GM12878 (cell line): ENCODE measurements at regions not wholly inside any gene's neighbourhood (a gene's known extent, or its start where the extent isn't known, plus 50 kb on each side); places are given as distances from the start of the nearest gene placed in this dataset.

Source experiments
- ATAC-seq: fragments of 200-7000 bp; cut with Tn5 transposase; 3 replicates; pipeline ENCODE4 v1.9.1; 2020; ENCODE audit warnings: mild to moderate bottlenecking, moderate library complexity
- BruUV-seq: library from RNA; stranded (reverse); fragments of 400-500 nt; replicated peaks from 2 replicates; lab custom pipeline; 2021; lab: Mats Ljungman, UMichigan
- CTCF ChIA-PET: fragments of 300-600 bp; sonication (Branson Sonifier 250); formaldehyde crosslinking; extraction: SDS; loops from one replicate; lab custom pipeline; 2021; ENCODE audit warnings: inconsistent platforms; lab: Yijun Ruan, JAX
- POLR2A ChIA-PET: fragments of 350-600 bp; formaldehyde crosslinking; extraction: SDS; loops from one replicate; lab custom pipeline; 2021; ENCODE audit warnings: inconsistent platforms; lab: Charles Lee
- RAD21 ChIA-PET: fragments of 300-600 bp; sonication (Branson Sonifier 250); formaldehyde crosslinking; loops from one replicate; lab custom pipeline; 2023; ENCODE audit warnings: antibody characterized with exemption; ENCODE audit not compliant: unreplicated experiment; lab: Charles Lee
- SMC1A ChIA-PET: fragments of 300-600 bp; sonication (Branson Sonifier 250); formaldehyde crosslinking; loops from one replicate; lab custom pipeline; 2023; ENCODE audit not compliant: unreplicated experiment, uncharacterized antibody; lab: Charles Lee
- DNase-seq: peaks from one replicate; pipeline ENCODE4 v3.0.0-alpha.2; 2011; ENCODE audit warnings: low read depth, low spot score
- FAIRE-seq: peaks from 3 replicates; lab custom pipeline; 2011; peaks lifted over from hg19 to GRCh38; lab: Jason Lieb, UNC
- H2AFZ ChIP-seq: 2 replicates; pipeline ENCODE4 v1.6.0; 2011; ENCODE audit warnings: low read depth, low read length, control low read depth; ENCODE audit not compliant: control insufficient read depth
- H3K27ac ChIP-seq: 2 replicates; pipeline ENCODE4 v1.5.1; 2011; ENCODE audit warnings: control low read depth; ENCODE audit not compliant: control insufficient read depth, insufficient read depth
- H3K27me3 ChIP-seq, 2 experiments: replicated peaks in 1 of 2; 2 replicates each; pipeline versions ENCODE4 v1.6.0 to v1.6.1; 2011; ENCODE audit warnings: low read length in 1 of 2; ENCODE audit not compliant: control insufficient read depth in 2 of 2, insufficient read depth in 2 of 2
- H3K36me3 ChIP-seq, 2 experiments: 2 replicates each; pipeline ENCODE4 v1.5.1; 2011; ENCODE audit warnings: low read length in 1 of 2; ENCODE audit not compliant: control insufficient read depth in 2 of 2, insufficient read depth in 2 of 2
- H3K4me1 ChIP-seq: 2 replicates; pipeline ENCODE4 v1.6.1; 2011; ENCODE audit warnings: mild to moderate bottlenecking, low read length, moderate library complexity, mixed read lengths; ENCODE audit not compliant: control insufficient read depth, insufficient read depth
- H3K4me2 ChIP-seq: 2 replicates; pipeline ENCODE4 v1.6.0; 2011; ENCODE audit warnings: control low read depth; ENCODE audit not compliant: control insufficient read depth, insufficient read depth
- H3K4me3 ChIP-seq: fragments of 200-600 bp; sonication (generic); 2 replicates; pipeline ENCODE4 v1.5.1; 2016
- H3K79me2 ChIP-seq: 2 replicates; pipeline ENCODE4 v1.6.0; 2011; ENCODE audit warnings: low read length; ENCODE audit not compliant: control insufficient read depth, insufficient read depth
- H3K9ac ChIP-seq: 2 replicates; pipeline ENCODE4 v1.8.0; 2011; ENCODE audit warnings: low read length, control low read depth, mixed read lengths; ENCODE audit not compliant: control insufficient read depth, insufficient read depth
- H3K9me3 ChIP-seq: replicated peaks from 3 replicates; pipeline ENCODE4 v1.5.1; 2011; ENCODE audit warnings: mild to moderate bottlenecking, low read length; ENCODE audit not compliant: control insufficient read depth, insufficient read depth
- H4K20me1 ChIP-seq: 2 replicates; pipeline ENCODE4 v1.6.0; 2011; ENCODE audit not compliant: control insufficient read depth, insufficient read depth
- CBFB ChIP-seq: IDR thresholded peaks from 2 replicates; pipeline ENCODE4 v1.6.1; 2016; ENCODE audit warnings: antibody characterized with exemption, low read depth
- CBX5 ChIP-seq: sonication (generic); IDR thresholded peaks from 2 replicates; pipeline ENCODE4 v1.6.1; 2016; ENCODE audit warnings: low read depth, moderate library complexity, mild to moderate bottlenecking, inconsistent platforms
- CREB1 ChIP-seq: IDR thresholded peaks from 2 replicates; pipeline ENCODE4 v1.6.1; 2012; ENCODE audit warnings: low read depth, mild to moderate bottlenecking, inconsistent platforms
- E2F4 ChIP-seq: IDR thresholded peaks from 2 replicates; pipeline ENCODE4 v1.6.1; 2012; ENCODE audit warnings: low read depth, low read length, improper control_type of control experiment
- GATAD2B ChIP-seq: fragments of 450-650 bp; conservative IDR thresholded peaks from 2 replicates; pipeline ENCODE4 v1.6.1; 2017; ENCODE audit warnings: low read depth, mild to moderate bottlenecking, moderate library complexity
- JUND ChIP-seq: IDR thresholded peaks from 2 replicates; pipeline ENCODE4 v1.6.1; 2012; ENCODE audit warnings: low read depth, mild to moderate bottlenecking, low read length, improper control_type of control experiment, moderate library complexity
- MYB ChIP-seq: fragments of 150-350 bp; IDR thresholded peaks from 2 replicates; pipeline ENCODE4 v1.6.1; 2014; ENCODE audit warnings: mild to moderate bottlenecking, low read depth, low read length, borderline replicate concordance
- PAX8 ChIP-seq: fragments of 450-650 bp; IDR thresholded peaks from 2 replicates; pipeline ENCODE4 v1.6.1; 2017; ENCODE audit warnings: mild to moderate bottlenecking, moderate library complexity
- TBL1XR1 ChIP-seq: IDR thresholded peaks from 2 replicates; pipeline ENCODE4 v1.6.1; 2012; ENCODE audit warnings: low read depth, low read length, improper control_type of control experiment
- USF2 ChIP-seq: IDR thresholded peaks from 2 replicates; pipeline ENCODE4 v1.6.1; 2011; ENCODE audit warnings: low read depth, low read length, improper control_type of control experiment, borderline replicate concordance
- ZNF207 ChIP-seq: fragments of 450-650 bp; IDR thresholded peaks from 2 replicates; pipeline ENCODE4 v1.6.1; 2014; ENCODE audit warnings: antibody characterized with exemption, mild to moderate bottlenecking, borderline replicate concordance
- whole genome bisulfite sequencing: methylation state at CpG from one replicate; pipeline ENCODE4 v1.1.6; 2016; ENCODE audit warnings: low lambda C conversion rate; ENCODE audit not compliant: insufficient replicate concordance, insufficient coverage; ENCODE audit errors: missing lambda C conversion rate; 5-methylcytosine and 5-hydroxymethylcytosine counted together
- in situ Hi-C: fragments of 300-500 bp; cut with MboI; formaldehyde crosslinking; loops from 9 replicates; pipeline ENCODE4 v1.14.3; 2018; ENCODE audit warnings: mixed read lengths
- intact Hi-C: fragments of 100-400 bp; cut with micrococcal nuclease; formaldehyde crosslinking; loops from one replicate; pipeline ENCODE4 v1.14.2; 2022; ENCODE audit not compliant: unreplicated experiment

- no TSS peak for BruUV-seq
- no peak overlapping the region for H3K4me2 ChIP-seq
- no peaks in the 10 kb centered on the region for H3K4me1 ChIP-seq
- POLR2A ChIA-PET, result no interaction called here
- SMC1A ChIA-PET, result interaction anchor here (1.1 kb wide), 1 partner anchor 13 kb away, joined by 3 read pairs; no protein-coding TSS in a partner anchor
- CTCF ChIA-PET, result interaction anchor here (0.7 kb wide), 1 partner anchor 58 kb away, joined by 3 read pairs; no protein-coding TSS in a partner anchor
- DNase-seq (no peak), ATAC-seq (peak; percentile 29; the same call in 1 of the 3 replicates), FAIRE-seq (no peak)
- H3K9me3 ChIP-seq, result no peaks in the 10 kb centered on the region
- H3K79me2 ChIP-seq, result no peaks in the 10 kb centered on the region
- no peaks in the 10 kb centered on the region for H4K20me1 ChIP-seq
- no peak overlapping the region for H3K27ac ChIP-seq
- in situ Hi-C loops (no loop called here), intact Hi-C loops (no loop called here)
- 23% methylated on average over 2 of the region's 2 CpGs for WGBS
- H3K9ac ChIP-seq, result no peak overlapping the region
- RAD21 ChIA-PET, result no interaction called here
- no peak overlapping the region for H3K4me3 ChIP-seq
- TF ChIP-seq GATAD2B, result no peak
- no peak for TF ChIP-seq PAX8
- TF ChIP-seq USF2, result no peak
- TF ChIP-seq E2F4, result no peak
- H3K27me3 ChIP-seq, result no peaks in the 10 kb centered on the region
- no peak overlapping the region for H2AFZ ChIP-seq
- H3K36me3 ChIP-seq, result no peaks in the 10 kb centered on the region
These were observed 76.5 kb upstream of the BOD1L1 start for GRCh38 chr4:13704035-13704434.

- DNase-seq (no peak), ATAC-seq (no peak), FAIRE-seq (no peak)
- Histone ChIP-seq H3K27ac (no peak overlapping the region), H3K27me3 (no peaks in the 10 kb centered on the region), H3K36me3 (no peaks in the 10 kb centered on the region), H3K4me1 (no peaks in the 10 kb centered on the region), H3K79me2 (no peaks in the 10 kb centered on the region), H4K20me1 (no peaks in the 10 kb centered on the region), H3K4me2 (no peak overlapping the region), H3K9ac (no peak overlapping the region), H3K9me3 (no peaks in the 10 kb centered on the region), H3K4me3 (no peak overlapping the region), H2AFZ (no peak overlapping the region)
- no TSS peak for BruUV-seq
- in situ Hi-C loops (no loop called here), intact Hi-C loops (no loop called here)
- ChIA-PET CTCF (no interaction called here), RAD21 (no interaction called here), POLR2A (no interaction called here), SMC1A (interaction anchor here (1.1 kb wide), 1 partner anchor 12 kb away, joined by 3 read pairs; no protein-coding TSS in a partner anchor)
- TF ChIP-seq CREB1 (no peak), CBX5 (no peak), TBL1XR1 (no peak), ZNF207 (no peak), MYB (no peak), CBFB (no peak), JUND (no peak)
These were observed 77.2 kb upstream of the BOD1L1 start for GRCh38 chr4:13704761-13705160.
